Stimulated activated naive B cell treated with anti-CD40 and anti-IgM and Interleukin-4, amounts not matched to agents 10 μg/mL and 1 μg/mL and 100 μg/mL, for 72 hours (primary cell): ENCODE measurements at regions not wholly inside any gene's neighbourhood (a gene's known extent, or its start where the extent isn't known, plus 50 kb on each side); places are given as distances from the start of the nearest gene placed in this dataset.
"Not testable (repeated sequence)": the region's sequence is repeated elsewhere in the genome, so short reads cannot be mapped to it uniquely, and the experiment has no call there.

Experiments used
- ATAC-seq, 2 donors: fragments of 150-1000 bp; cut with Tn5 transposase; replicated peaks; 2 replicates each; pipeline ENCODE4 v1.10.0; 2021; ENCODE audit warnings: moderate library complexity in 1 of 2
- DNase-seq: peaks from one replicate; pipeline ENCODE4 v3.0.0; 2021
- H3K27ac Mint-ChIP-seq: one replicate; pipeline ENCODE4 v1.8.0; 2022; ENCODE audit warnings: mild to moderate bottlenecking, mixed read lengths
- H3K27me3 Mint-ChIP-seq, 2 donors: one replicate each; pipeline ENCODE4 v1.8.0; 2022; ENCODE audit warnings: mixed read lengths in 2 of 2
- H3K36me3 Mint-ChIP-seq, 2 donors: one replicate each; pipeline ENCODE4 v1.8.0; 2022; ENCODE audit warnings: mixed read lengths in 2 of 2, mild to moderate bottlenecking in 1 of 2
- H3K4me1 Mint-ChIP-seq, 2 donors: one replicate each; pipeline ENCODE4 v1.8.0; 2022; ENCODE audit warnings: mixed read lengths in 2 of 2, mild to moderate bottlenecking in 1 of 2
- H3K4me3 Mint-ChIP-seq, 2 donors: one replicate each; pipeline ENCODE4 v1.8.0; 2022; ENCODE audit warnings: mild to moderate bottlenecking in 2 of 2, mixed read lengths in 2 of 2, moderate library complexity in 1 of 2
- H3K9me3 Mint-ChIP-seq, 2 donors: one replicate each; pipeline ENCODE4 v1.8.0; 2022; ENCODE audit warnings: mixed read lengths in 2 of 2, mild to moderate bottlenecking in 1 of 2

GRCh38 chr2:224650815-224651439 is 65.2 kb downstream of the CCDC195 start:
- Mint-ChIP-seq H3K27ac (no peak overlapping the region), H3K27me3 (no peaks in the 10 kb centered on the region)

DNA sequence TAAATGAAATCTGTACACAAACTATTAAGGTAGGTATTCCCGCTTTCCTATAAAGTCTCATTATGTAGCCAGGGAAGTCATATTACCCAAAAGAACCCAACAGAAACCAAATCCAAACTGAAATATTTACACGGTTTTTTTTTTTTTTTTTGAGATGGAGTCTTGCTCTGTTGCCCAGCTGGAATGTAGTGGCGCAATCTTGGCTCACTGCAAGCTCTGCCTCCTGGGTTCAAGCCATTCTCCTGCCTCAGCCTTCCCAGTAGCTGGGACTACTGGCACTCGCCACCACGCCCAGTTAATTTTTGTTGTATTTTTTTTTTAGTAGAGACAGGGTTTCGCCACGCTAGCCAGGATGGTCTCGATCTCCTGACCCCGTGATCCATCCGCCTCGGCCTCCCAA is 62.5 kb upstream of the CUL3 start:
- H3K4me1 Mint-ChIP-seq = peaks cover 0 to 10% of the 10 kb centered on the region in 2 donors
- not testable (repeated sequence) for H3K36me3 Mint-ChIP-seq, H3K27me3 Mint-ChIP-seq, H3K4me3 Mint-ChIP-seq, ATAC-seq, H3K9me3 Mint-ChIP-seq, H3K27ac Mint-ChIP-seq, DNase-seq

More at GRCh38 chr2:224650815-224651439, 65.2 kb downstream of the CCDC195 start:
- no peaks in the 10 kb centered on the region for H3K36me3 Mint-ChIP-seq
- ATAC-seq = peak; percentile 61 to 69
- H3K4me1 Mint-ChIP-seq = peaks cover 0 to 7% of the 10 kb centered on the region in 2 donors
- no peak for DNase-seq
- no peak overlapping the region for H3K4me3 Mint-ChIP-seq
- H3K9me3 Mint-ChIP-seq = no peaks in the 10 kb centered on the region

DNA sequence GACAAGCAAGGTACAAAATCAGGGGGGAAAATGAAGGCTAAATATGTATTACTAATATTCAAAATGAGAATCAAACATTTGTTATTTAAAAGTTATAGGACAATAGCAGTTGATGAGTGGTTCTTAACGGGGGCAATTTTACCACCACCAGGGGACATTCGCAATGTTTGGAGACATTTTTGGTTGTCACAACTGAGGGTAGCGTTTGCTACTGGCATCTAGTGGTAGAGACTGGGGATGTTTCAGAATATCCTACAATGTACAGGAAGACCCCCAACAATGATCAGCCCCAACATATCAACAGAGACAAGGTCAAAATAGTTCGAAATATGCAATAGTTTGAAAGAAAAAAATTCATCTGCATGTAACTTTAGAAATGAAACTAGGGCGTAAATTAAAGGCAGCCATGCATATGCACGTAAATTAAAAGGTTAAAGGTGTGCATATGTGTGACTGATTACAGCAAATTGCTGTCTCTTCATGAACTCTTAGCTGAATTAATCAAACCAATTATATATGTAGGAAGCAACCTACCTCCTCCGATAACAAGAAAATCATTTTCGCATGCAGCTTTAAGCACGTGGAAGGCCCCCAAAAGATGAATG is 61.2 kb upstream of the CUL3 start:
- H3K4me3 Mint-ChIP-seq = no peak overlapping the region

DNA sequence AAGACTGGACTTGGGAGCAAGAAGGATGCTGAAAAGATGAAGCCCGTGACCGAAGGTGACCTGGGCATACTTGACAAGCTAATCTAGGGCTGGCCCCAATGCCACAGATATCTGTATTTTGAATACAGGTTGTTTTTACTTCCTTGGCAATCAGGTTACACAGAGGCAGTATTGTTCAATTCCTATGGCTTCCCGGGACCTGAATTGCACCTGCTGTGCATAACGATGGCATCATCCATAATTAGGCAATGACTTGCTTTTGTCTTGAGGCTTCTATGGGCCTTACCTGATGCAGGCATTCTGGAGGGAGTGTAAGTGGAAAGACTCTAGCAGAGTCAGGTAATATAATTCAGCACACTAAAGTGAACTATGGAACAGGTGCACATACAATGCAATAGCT is 60.6 kb upstream of the CUL3 start:
- Mint-ChIP-seq H3K9me3 (no peaks in the 10 kb centered on the region), H3K4me1 (peaks cover 0 to 11% of the 10 kb centered on the region in 2 donors), H3K36me3 (no peaks in the 10 kb centered on the region), H3K27me3 (no peaks in the 10 kb centered on the region), H3K4me3 (no peak overlapping the region), H3K27ac (no peak overlapping the region)
- DNase-seq = no peak
- no peak for ATAC-seq

More for the DNA sequence above, 61.2 kb upstream of the CUL3 start:
- Mint-ChIP-seq H3K27ac (no peak overlapping the region), H3K4me1 (peaks cover 0 to 14% of the 10 kb centered on the region in 2 donors), H3K27me3 (no peaks in the 10 kb centered on the region), H3K36me3 (no peaks in the 10 kb centered on the region), H3K9me3 (no peaks in the 10 kb centered on the region)
- DNase-seq (peak; percentile 10), ATAC-seq (peak; percentile 72 to 84)

GRCh38 chr2:224640679-224641078 is 55.5 kb upstream of the CUL3 start:
- Mint-ChIP-seq H3K4me3 (no peak overlapping the region), H3K4me1 (peaks cover 11 to 23% of the 10 kb centered on the region in 2 donors), H3K36me3 (no peaks in the 10 kb centered on the region), H3K27me3 (no peaks in the 10 kb centered on the region), H3K9me3 (peaks cover 0 to 2% of the 10 kb centered on the region in 2 donors), H3K27ac (no peak overlapping the region)
- DNase-seq (no peak), ATAC-seq (no peak)

- Mint-ChIP-seq H3K27ac (peak overlapping the region; percentile 90), H3K36me3 (no peaks in the 10 kb centered on the region), H3K4me1 (peaks cover 10 to 23% of the 10 kb centered on the region in 2 donors), H3K27me3 (no peaks in the 10 kb centered on the region), H3K4me3 (peak overlapping the region; percentile 34 to 73), H3K9me3 (peaks cover 0 to 2% of the 10 kb centered on the region in 2 donors)
- DNase-seq (peak; percentile 60), ATAC-seq (peak; percentile 95 to 98)
These were observed 53.2 kb upstream of the CUL3 start for GRCh38 chr2:224638301-224638823.
